WTC11 (cell line): ENCODE measurements at regions not wholly inside any gene's neighbourhood (a gene's known extent, or its start where the extent isn't known, plus 50 kb on each side); places are given as distances from the start of the nearest gene placed in this dataset.

ENCODE experiments used
- ATAC-seq: fragments of 200-7000 bp; cut with Tn5 transposase; 2 replicates; pipeline ENCODE4 v1.10.0; 2021; ENCODE audit warnings: mild to moderate bottlenecking, moderate library complexity
- CTCF ChIA-PET: fragments of 300-600 bp; sonication (Branson Sonifier 250); formaldehyde crosslinking; loops from one replicate; lab custom pipeline; 2021; ENCODE audit warnings: antibody characterized with exemption; lab: Charles Lee
- POLR2A ChIA-PET: fragments of 350-600 bp; sonication (Branson Sonifier 250); formaldehyde crosslinking; loops from one replicate; lab custom pipeline; 2021; ENCODE audit warnings: antibody characterized with exemption; lab: Charles Lee
- DNase-seq: peaks from one replicate; pipeline ENCODE4 v3.0.0; 2021; ENCODE audit warnings: low spot score
- H3K27ac Mint-ChIP-seq: 2 replicates; pipeline ENCODE4 v1.8.0; 2021; ENCODE audit warnings: mixed read lengths
- H3K27me3 Mint-ChIP-seq: 2 replicates; pipeline ENCODE4 v1.8.0; 2021; ENCODE audit warnings: low read depth, mild to moderate bottlenecking, moderate library complexity, mixed read lengths
- H3K36me3 Mint-ChIP-seq: 2 replicates; pipeline ENCODE4 v1.8.0; 2021; ENCODE audit warnings: mixed read lengths
- H3K4me1 Mint-ChIP-seq: 2 replicates; pipeline ENCODE4 v1.8.0; 2022; ENCODE audit warnings: mixed read lengths
- H3K4me3 Mint-ChIP-seq: 2 replicates; pipeline ENCODE4 v1.8.0; 2021; ENCODE audit warnings: mild to moderate bottlenecking, moderate library complexity, mixed read lengths
- H3K9me3 Mint-ChIP-seq: 2 replicates; pipeline ENCODE4 v1.8.0; 2021; ENCODE audit warnings: mixed read lengths
- EMX1 ChIP-seq: fragments of 250-450 bp; sonication (Bioruptor Pico); IDR thresholded peaks from 2 replicates; pipeline ENCODE4 v1.8.0; 2021; ENCODE audit warnings: mild to moderate bottlenecking
- ESRRA ChIP-seq: sonication (generic); formaldehyde crosslinking; IDR thresholded peaks from 2 replicates; pipeline ENCODE4 v1.8.1; 2022; ENCODE audit warnings: mild to moderate bottlenecking, missing genetic modification reagents, borderline replicate concordance
- FOXJ3 ChIP-seq: sonication (generic); formaldehyde crosslinking; IDR thresholded peaks from 2 replicates; pipeline ENCODE4 v1.9.0; 2021; ENCODE audit warnings: missing genetic modification reagents, mild to moderate bottlenecking, borderline replicate concordance
- NFE2L1 ChIP-seq: sonication (generic); formaldehyde crosslinking; IDR thresholded peaks from 2 replicates; pipeline ENCODE4 v1.8.1; 2023; ENCODE audit warnings: missing genetic modification reagents
- NFYB ChIP-seq: sonication (generic); formaldehyde crosslinking; conservative IDR thresholded peaks from 2 replicates; pipeline ENCODE4 v1.8.0; 2022; ENCODE audit warnings: low read depth, missing genetic modification reagents
- NR1H2 ChIP-seq: sonication (generic); formaldehyde crosslinking; IDR thresholded peaks from 2 replicates; pipeline ENCODE4 v1.9.0; 2021; ENCODE audit warnings: mild to moderate bottlenecking, moderate library complexity, missing genetic modification reagents
- TP53 ChIP-seq: sonication (generic); formaldehyde crosslinking; IDR thresholded peaks from 2 replicates; pipeline ENCODE4 v1.8.1; 2023; ENCODE audit warnings: mild to moderate bottlenecking, missing genetic modification reagents
- ZNF138 ChIP-seq: sonication (generic); formaldehyde crosslinking; conservative IDR thresholded peaks from 2 replicates; pipeline ENCODE4 v1.8.1; 2022; ENCODE audit warnings: mild to moderate bottlenecking, moderate library complexity, missing genetic modification reagents
- TF ChIP-seq, protein P1 (sequence below): fragments of 250-450 bp; sonication (Bioruptor Pico); IDR thresholded peaks from 2 replicates; pipeline ENCODE4 v1.9.0; 2021; ENCODE audit warnings: mild to moderate bottlenecking
- TF ChIP-seq, protein P2 (sequence below): sonication (generic); formaldehyde crosslinking; IDR thresholded peaks from 2 replicates; pipeline ENCODE4 v1.8.0; 2022; ENCODE audit warnings: missing genetic modification reagents
- TF ChIP-seq, protein P3 (sequence below): sonication (generic); formaldehyde crosslinking; IDR thresholded peaks from 2 replicates; pipeline ENCODE4 v1.8.1; 2022; ENCODE audit warnings: low read depth, mild to moderate bottlenecking, moderate library complexity, missing genetic modification reagents, borderline replicate concordance
- TF ChIP-seq, protein P4 (sequence below): sonication (generic); formaldehyde crosslinking; IDR thresholded peaks from 2 replicates; pipeline ENCODE4 v1.8.0; 2023; ENCODE audit warnings: missing genetic modification reagents
- TF ChIP-seq, protein P5 (sequence below): sonication (generic); formaldehyde crosslinking; conservative IDR thresholded peaks from 2 replicates; pipeline ENCODE4 v1.8.1; 2023; ENCODE audit warnings: mild to moderate bottlenecking, low read depth, missing genetic modification reagents, moderate library complexity
- TF ChIP-seq, protein P6 (sequence below): sonication (generic); formaldehyde crosslinking; IDR thresholded peaks from 2 replicates; pipeline ENCODE4 v1.8.0; 2023; ENCODE audit warnings: missing genetic modification reagents, mild to moderate bottlenecking, borderline replicate concordance
- TF ChIP-seq, protein P7 (sequence below): sonication (generic); formaldehyde crosslinking; IDR thresholded peaks from 2 replicates; pipeline ENCODE4 v1.8.1; 2022; ENCODE audit warnings: mild to moderate bottlenecking, moderate library complexity, missing genetic modification reagents

DNA sequence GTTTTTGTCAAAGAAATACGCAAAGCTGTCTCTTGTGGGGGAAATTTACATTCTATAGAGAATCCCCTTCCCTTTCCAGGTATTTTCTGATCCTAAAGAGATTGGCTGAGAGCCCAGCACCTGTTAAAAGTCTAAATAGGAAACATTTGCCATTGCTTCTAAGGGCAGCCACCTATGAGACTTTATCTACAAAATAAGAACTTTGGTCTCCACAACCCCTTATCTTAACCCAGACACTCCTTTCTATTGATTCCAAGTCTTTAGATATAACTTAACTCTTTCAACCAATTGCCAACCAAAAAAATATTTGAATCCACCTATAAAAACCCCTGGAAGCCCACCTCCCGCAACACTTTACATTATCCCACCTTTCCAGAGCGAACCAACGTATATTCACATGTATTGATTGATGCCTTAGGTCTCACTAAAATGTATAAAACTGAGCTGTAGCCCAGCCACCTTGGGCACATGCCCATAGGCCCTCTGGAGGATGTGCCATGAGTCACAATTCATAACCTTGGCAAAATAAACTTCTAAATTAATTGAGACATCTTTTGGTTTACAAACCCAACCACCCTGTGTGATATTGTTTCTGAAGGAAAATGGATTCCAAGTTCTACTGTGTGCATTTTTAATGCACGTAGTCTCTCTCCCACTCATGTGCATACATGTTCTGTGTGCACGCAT lies 211.4 kb downstream of the GAS1 start (continued):
- TF ChIP-seq, protein P1, sequence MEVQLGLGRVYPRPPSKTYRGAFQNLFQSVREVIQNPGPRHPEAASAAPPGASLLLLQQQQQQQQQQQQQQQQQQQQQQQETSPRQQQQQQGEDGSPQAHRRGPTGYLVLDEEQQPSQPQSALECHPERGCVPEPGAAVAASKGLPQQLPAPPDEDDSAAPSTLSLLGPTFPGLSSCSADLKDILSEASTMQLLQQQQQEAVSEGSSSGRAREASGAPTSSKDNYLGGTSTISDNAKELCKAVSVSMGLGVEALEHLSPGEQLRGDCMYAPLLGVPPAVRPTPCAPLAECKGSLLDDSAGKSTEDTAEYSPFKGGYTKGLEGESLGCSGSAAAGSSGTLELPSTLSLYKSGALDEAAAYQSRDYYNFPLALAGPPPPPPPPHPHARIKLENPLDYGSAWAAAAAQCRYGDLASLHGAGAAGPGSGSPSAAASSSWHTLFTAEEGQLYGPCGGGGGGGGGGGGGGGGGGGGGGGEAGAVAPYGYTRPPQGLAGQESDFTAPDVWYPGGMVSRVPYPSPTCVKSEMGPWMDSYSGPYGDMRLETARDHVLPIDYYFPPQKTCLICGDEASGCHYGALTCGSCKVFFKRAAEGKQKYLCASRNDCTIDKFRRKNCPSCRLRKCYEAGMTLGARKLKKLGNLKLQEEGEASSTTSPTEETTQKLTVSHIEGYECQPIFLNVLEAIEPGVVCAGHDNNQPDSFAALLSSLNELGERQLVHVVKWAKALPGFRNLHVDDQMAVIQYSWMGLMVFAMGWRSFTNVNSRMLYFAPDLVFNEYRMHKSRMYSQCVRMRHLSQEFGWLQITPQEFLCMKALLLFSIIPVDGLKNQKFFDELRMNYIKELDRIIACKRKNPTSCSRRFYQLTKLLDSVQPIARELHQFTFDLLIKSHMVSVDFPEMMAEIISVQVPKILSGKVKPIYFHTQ (CRISPR knock-in tag): no peak

DNA sequence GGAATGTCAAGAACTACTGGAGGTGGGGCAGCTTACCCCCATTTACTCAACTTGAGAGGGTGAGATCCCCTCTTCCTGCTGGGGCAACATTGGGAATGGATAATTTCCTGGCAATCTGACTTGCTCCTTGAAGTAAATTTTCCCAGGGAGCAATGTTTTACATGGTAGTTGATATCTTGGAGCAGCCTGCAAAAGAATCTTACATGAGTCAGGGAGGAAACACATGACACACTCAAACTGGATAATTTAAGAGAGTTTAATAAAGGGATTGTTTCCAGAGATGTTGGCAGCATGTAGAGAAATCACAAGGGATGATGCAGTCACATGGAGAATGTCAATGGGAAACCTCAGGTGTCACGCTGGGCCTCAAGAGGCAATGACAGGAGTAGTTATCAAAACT lies 212.5 kb downstream of the GAS1 start:
- Mint-ChIP-seq H3K36me3 (no peaks in the 10 kb centered on the region), H3K27me3 (no peaks in the 10 kb centered on the region), H3K4me1 (peaks cover 4% of the 10 kb centered on the region), H3K27ac (no peak overlapping the region), H3K9me3 (peaks cover 7% of the 10 kb centered on the region; the same call in 1 of the 2 replicates), H3K4me3 (no peak overlapping the region)
- ATAC-seq (no peak), DNase-seq (no peak)
- no peak for TF ChIP-seq EMX1 (CRISPR knock-in tag)
- TF ChIP-seq, protein P2, sequence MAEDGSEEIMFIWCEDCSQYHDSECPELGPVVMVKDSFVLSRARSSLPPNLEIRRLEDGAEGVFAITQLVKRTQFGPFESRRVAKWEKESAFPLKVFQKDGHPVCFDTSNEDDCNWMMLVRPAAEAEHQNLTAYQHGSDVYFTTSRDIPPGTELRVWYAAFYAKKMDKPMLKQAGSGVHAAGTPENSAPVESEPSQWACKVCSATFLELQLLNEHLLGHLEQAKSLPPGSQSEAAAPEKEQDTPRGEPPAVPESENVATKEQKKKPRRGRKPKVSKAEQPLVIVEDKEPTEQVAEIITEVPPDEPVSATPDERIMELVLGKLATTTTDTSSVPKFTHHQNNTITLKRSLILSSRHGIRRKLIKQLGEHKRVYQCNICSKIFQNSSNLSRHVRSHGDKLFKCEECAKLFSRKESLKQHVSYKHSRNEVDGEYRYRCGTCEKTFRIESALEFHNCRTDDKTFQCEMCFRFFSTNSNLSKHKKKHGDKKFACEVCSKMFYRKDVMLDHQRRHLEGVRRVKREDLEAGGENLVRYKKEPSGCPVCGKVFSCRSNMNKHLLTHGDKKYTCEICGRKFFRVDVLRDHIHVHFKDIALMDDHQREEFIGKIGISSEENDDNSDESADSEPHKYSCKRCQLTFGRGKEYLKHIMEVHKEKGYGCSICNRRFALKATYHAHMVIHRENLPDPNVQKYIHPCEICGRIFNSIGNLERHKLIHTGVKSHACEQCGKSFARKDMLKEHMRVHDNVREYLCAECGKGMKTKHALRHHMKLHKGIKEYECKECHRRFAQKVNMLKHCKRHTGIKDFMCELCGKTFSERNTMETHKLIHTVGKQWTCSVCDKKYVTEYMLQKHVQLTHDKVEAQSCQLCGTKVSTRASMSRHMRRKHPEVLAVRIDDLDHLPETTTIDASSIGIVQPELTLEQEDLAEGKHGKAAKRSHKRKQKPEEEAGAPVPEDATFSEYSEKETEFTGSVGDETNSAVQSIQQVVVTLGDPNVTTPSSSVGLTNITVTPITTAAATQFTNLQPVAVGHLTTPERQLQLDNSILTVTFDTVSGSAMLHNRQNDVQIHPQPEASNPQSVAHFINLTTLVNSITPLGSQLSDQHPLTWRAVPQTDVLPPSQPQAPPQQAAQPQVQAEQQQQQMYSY (CRISPR knock-in tag): no peak
- TF ChIP-seq, protein P3, sequence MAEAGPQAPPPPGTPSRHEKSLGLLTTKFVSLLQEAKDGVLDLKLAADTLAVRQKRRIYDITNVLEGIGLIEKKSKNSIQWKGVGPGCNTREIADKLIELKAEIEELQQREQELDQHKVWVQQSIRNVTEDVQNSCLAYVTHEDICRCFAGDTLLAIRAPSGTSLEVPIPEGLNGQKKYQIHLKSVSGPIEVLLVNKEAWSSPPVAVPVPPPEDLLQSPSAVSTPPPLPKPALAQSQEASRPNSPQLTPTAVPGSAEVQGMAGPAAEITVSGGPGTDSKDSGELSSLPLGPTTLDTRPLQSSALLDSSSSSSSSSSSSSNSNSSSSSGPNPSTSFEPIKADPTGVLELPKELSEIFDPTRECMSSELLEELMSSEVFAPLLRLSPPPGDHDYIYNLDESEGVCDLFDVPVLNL (CRISPR knock-in tag): no peak
- TF ChIP-seq NFYB (CRISPR knock-in tag): no peak
- TF ChIP-seq, protein P4, sequence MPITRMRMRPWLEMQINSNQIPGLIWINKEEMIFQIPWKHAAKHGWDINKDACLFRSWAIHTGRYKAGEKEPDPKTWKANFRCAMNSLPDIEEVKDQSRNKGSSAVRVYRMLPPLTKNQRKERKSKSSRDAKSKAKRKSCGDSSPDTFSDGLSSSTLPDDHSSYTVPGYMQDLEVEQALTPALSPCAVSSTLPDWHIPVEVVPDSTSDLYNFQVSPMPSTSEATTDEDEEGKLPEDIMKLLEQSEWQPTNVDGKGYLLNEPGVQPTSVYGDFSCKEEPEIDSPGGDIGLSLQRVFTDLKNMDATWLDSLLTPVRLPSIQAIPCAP: no peak
- TF ChIP-seq, protein P5, sequence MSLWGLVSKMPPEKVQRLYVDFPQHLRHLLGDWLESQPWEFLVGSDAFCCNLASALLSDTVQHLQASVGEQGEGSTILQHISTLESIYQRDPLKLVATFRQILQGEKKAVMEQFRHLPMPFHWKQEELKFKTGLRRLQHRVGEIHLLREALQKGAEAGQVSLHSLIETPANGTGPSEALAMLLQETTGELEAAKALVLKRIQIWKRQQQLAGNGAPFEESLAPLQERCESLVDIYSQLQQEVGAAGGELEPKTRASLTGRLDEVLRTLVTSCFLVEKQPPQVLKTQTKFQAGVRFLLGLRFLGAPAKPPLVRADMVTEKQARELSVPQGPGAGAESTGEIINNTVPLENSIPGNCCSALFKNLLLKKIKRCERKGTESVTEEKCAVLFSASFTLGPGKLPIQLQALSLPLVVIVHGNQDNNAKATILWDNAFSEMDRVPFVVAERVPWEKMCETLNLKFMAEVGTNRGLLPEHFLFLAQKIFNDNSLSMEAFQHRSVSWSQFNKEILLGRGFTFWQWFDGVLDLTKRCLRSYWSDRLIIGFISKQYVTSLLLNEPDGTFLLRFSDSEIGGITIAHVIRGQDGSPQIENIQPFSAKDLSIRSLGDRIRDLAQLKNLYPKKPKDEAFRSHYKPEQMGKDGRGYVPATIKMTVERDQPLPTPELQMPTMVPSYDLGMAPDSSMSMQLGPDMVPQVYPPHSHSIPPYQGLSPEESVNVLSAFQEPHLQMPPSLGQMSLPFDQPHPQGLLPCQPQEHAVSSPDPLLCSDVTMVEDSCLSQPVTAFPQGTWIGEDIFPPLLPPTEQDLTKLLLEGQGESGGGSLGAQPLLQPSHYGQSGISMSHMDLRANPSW (CRISPR knock-in tag): no peak
- TF ChIP-seq FOXJ3 (CRISPR knock-in tag): no peak
- no peak for TF ChIP-seq TP53 (CRISPR knock-in tag)
- TF ChIP-seq NFE2L1 (CRISPR knock-in tag): no peak
- TF ChIP-seq NR1H2 (CRISPR knock-in tag): no peak
- TF ChIP-seq, protein P6, sequence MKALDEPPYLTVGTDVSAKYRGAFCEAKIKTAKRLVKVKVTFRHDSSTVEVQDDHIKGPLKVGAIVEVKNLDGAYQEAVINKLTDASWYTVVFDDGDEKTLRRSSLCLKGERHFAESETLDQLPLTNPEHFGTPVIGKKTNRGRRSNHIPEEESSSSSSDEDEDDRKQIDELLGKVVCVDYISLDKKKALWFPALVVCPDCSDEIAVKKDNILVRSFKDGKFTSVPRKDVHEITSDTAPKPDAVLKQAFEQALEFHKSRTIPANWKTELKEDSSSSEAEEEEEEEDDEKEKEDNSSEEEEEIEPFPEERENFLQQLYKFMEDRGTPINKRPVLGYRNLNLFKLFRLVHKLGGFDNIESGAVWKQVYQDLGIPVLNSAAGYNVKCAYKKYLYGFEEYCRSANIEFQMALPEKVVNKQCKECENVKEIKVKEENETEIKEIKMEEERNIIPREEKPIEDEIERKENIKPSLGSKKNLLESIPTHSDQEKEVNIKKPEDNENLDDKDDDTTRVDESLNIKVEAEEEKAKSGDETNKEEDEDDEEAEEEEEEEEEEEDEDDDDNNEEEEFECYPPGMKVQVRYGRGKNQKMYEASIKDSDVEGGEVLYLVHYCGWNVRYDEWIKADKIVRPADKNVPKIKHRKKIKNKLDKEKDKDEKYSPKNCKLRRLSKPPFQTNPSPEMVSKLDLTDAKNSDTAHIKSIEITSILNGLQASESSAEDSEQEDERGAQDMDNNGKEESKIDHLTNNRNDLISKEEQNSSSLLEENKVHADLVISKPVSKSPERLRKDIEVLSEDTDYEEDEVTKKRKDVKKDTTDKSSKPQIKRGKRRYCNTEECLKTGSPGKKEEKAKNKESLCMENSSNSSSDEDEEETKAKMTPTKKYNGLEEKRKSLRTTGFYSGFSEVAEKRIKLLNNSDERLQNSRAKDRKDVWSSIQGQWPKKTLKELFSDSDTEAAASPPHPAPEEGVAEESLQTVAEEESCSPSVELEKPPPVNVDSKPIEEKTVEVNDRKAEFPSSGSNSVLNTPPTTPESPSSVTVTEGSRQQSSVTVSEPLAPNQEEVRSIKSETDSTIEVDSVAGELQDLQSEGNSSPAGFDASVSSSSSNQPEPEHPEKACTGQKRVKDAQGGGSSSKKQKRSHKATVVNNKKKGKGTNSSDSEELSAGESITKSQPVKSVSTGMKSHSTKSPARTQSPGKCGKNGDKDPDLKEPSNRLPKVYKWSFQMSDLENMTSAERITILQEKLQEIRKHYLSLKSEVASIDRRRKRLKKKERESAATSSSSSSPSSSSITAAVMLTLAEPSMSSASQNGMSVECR (CRISPR knock-in tag): no peak
- TF ChIP-seq, protein P7, sequence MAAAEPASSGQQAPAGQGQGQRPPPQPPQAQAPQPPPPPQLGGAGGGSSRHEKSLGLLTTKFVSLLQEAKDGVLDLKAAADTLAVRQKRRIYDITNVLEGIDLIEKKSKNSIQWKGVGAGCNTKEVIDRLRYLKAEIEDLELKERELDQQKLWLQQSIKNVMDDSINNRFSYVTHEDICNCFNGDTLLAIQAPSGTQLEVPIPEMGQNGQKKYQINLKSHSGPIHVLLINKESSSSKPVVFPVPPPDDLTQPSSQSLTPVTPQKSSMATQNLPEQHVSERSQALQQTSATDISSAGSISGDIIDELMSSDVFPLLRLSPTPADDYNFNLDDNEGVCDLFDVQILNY: no peak
- no peak for TF ChIP-seq ZNF138
- no peak for TF ChIP-seq ESRRA (CRISPR knock-in tag)
- POLR2A ChIA-PET: no interaction called here
- CTCF ChIA-PET: no interaction called here
